SK-N-SH treated with all-trans-retinoic acid at 6 μM for 48 hours (cell line): ENCODE measurements at regions not wholly inside any gene's neighbourhood (a gene's known extent, or its start where the extent isn't known, plus 50 kb on each side); places are given as distances from the start of the nearest gene placed in this dataset.

Experiments
- ARNTL ChIP-seq: fragments of 450-650 bp; formaldehyde crosslinking; IDR thresholded peaks from 2 replicates; pipeline ENCODE4 v1.5.0; 2020; ENCODE audit warnings: low read depth, mild to moderate bottlenecking, moderate library complexity, borderline replicate concordance
- CSDC2 ChIP-seq: fragments of 250-450 bp; sonication (Bioruptor Pico); IDR thresholded peaks from 2 replicates; pipeline ENCODE4 v1.5.0; 2020; ENCODE audit warnings: mild to moderate bottlenecking, moderate library complexity
- OSR1 ChIP-seq: fragments of 250-450 bp; sonication (Bioruptor Pico); IDR thresholded peaks from 2 replicates; pipeline ENCODE4 v1.8.0; 2022; ENCODE audit warnings: moderate library complexity, mild to moderate bottlenecking, inconsistent platforms
- PPARA ChIP-seq: fragments of 250-450 bp; sonication (Bioruptor Pico); IDR thresholded peaks from 2 replicates; pipeline ENCODE4 v1.5.0; 2020; ENCODE audit warnings: mild to moderate bottlenecking, borderline replicate concordance
- RARB ChIP-seq: fragments of 250-450 bp; sonication (Bioruptor Pico); IDR thresholded peaks from 2 replicates; pipeline ENCODE4 v1.8.0; 2021; ENCODE audit warnings: mild to moderate bottlenecking, moderate library complexity
- SNAI2 ChIP-seq: fragments of 250-450 bp; sonication (Bioruptor Pico); IDR thresholded peaks from 2 replicates; pipeline ENCODE4 v1.5.0; 2020; ENCODE audit warnings: mild to moderate bottlenecking, moderate library complexity
- ZFP3 ChIP-seq: fragments of 250-450 bp; sonication (Bioruptor Pico); IDR thresholded peaks from 2 replicates; pipeline ENCODE4 v1.5.0; 2020; ENCODE audit warnings: mild to moderate bottlenecking, moderate library complexity
- ZFP30 ChIP-seq: fragments of 450-650 bp; formaldehyde crosslinking; IDR thresholded peaks from 2 replicates; pipeline ENCODE4 v1.5.0; 2022; ENCODE audit warnings: mild to moderate bottlenecking, moderate library complexity
- ZNF70 ChIP-seq: fragments of 450-650 bp; formaldehyde crosslinking; IDR thresholded peaks from 2 replicates; pipeline ENCODE4 v1.5.0; 2020; ENCODE audit warnings: mild to moderate bottlenecking, moderate library complexity
- TF ChIP-seq, protein P1 (sequence below): fragments of 250-450 bp; sonication (Bioruptor Pico); IDR thresholded peaks from 2 replicates; pipeline ENCODE4 v1.8.0; 2020; ENCODE audit warnings: mild to moderate bottlenecking, moderate library complexity, borderline replicate concordance
- TF ChIP-seq, protein P2 (sequence below): fragments of 250-450 bp; sonication (Bioruptor Pico); IDR thresholded peaks from 2 replicates; pipeline ENCODE4 v1.5.1; 2020; ENCODE audit warnings: low read depth, mild to moderate bottlenecking, moderate library complexity

DNA sequence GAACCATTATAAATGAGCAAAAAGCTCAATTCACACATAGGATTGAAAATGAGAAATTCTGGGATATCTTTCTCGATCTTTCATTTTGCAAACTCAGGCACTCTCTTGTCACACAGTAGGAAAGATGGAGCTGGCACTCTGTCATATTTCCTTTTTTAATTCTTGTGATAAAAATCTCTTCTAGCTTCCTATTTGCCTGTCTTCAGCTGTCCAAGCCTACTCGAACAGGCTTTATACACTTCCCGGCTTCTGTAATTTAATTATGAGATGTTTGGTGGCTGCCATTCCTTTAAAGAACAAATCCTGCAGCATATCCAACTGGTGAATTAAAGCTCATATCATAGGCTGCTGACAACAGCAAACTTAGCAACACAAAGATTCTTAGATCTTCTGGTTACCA, 1484.3 kb upstream of the PIK3C3 start:
- TF ChIP-seq RARB (CRISPR knock-in tag) (no peak), PPARA (CRISPR knock-in tag) (no peak), ZFP30 (CRISPR knock-in tag) (no peak), ZFP3 (CRISPR knock-in tag) (no peak), ARNTL (CRISPR knock-in tag) (no peak), ZNF70 (CRISPR knock-in tag) (no peak), SNAI2 (CRISPR knock-in tag) (no peak), OSR1 (no peak), CSDC2 (CRISPR knock-in tag) (no peak)
- TF ChIP-seq, protein P1, sequence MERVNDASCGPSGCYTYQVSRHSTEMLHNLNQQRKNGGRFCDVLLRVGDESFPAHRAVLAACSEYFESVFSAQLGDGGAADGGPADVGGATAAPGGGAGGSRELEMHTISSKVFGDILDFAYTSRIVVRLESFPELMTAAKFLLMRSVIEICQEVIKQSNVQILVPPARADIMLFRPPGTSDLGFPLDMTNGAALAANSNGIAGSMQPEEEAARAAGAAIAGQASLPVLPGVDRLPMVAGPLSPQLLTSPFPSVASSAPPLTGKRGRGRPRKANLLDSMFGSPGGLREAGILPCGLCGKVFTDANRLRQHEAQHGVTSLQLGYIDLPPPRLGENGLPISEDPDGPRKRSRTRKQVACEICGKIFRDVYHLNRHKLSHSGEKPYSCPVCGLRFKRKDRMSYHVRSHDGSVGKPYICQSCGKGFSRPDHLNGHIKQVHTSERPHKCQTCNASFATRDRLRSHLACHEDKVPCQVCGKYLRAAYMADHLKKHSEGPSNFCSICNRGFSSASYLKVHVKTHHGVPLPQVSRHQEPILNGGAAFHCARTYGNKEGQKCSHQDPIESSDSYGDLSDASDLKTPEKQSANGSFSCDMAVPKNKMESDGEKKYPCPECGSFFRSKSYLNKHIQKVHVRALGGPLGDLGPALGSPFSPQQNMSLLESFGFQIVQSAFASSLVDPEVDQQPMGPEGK (CRISPR knock-in tag) = no peak
- TF ChIP-seq, protein P2, sequence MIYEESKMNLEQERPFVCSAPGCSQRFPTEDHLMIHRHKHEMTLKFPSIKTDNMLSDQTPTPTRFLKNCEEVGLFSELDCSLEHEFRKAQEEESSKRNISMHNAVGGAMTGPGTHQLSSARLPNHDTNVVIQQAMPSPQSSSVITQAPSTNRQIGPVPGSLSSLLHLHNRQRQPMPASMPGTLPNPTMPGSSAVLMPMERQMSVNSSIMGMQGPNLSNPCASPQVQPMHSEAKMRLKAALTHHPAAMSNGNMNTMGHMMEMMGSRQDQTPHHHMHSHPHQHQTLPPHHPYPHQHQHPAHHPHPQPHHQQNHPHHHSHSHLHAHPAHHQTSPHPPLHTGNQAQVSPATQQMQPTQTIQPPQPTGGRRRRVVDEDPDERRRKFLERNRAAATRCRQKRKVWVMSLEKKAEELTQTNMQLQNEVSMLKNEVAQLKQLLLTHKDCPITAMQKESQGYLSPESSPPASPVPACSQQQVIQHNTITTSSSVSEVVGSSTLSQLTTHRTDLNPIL (CRISPR knock-in tag) = no peak
